GM19193 (cell line): ENCODE measurements at regions not wholly inside any gene's neighbourhood (a gene's known extent, or its start where the extent isn't known, plus 50 kb on each side); places are given as distances from the start of the nearest gene placed in this dataset.

Experiments
- POLR2A ChIP-seq: IDR thresholded peaks from 4 replicates; pipeline ENCODE4 v1.6.1; 2011; ENCODE audit not compliant: insufficient read depth, insufficient read length; ENCODE audit errors: extremely low read depth

DNA sequence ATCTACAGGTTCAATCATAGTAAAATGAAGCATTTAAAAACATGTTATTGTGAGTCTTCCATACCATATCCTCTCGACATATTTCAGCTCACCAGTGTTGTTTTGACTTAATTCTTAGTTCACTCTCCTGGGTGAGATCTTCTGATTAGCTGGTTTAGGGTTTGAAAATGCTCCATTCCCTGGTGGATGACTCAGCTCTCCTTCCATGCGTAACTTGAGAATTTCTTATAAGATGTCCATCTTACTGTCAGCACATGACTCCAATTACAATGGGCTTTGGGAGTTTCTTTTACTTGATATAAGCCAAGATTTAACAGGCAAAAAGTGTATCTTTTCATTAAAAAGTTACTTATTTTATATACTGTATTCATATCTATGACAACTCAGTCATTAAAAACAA, 476.5 kb downstream of the BRINP3 start:
- no peak for TF ChIP-seq POLR2A

DNA sequence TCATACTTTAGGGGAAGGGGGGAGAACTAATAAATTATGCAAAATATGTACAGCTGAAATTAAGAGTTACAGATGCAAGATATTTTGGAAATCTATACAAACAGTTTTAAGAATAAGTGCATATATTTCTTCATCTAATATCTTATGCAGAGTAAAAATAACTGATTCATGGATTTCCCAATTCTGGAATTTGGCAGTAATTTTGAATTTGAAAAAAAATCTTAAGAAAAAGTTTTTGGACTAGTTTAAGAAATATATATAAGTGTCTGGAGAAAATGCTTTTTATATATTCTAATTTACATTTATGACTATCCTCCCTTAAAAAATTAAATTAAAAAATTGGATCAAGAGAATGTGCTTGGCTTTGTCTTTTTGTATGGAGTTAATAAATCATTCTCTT, 474.3 kb downstream of the BRINP3 start:
- no peak for TF ChIP-seq POLR2A

- no peak for TF ChIP-seq POLR2A
Measured at GRCh38 chr1:190011585-190011984, 466.1 kb downstream of the BRINP3 start.

GRCh38 chr1:190019717-190020116, 457.9 kb downstream of the BRINP3 start:
- TF ChIP-seq POLR2A: no peak

GRCh38 chr1:190022709-190023108, 455.0 kb downstream of the BRINP3 start:
- no peak for TF ChIP-seq POLR2A

GRCh38 chr1:190029441-190029840, 448.2 kb downstream of the BRINP3 start:
- TF ChIP-seq POLR2A: no peak

DNA sequence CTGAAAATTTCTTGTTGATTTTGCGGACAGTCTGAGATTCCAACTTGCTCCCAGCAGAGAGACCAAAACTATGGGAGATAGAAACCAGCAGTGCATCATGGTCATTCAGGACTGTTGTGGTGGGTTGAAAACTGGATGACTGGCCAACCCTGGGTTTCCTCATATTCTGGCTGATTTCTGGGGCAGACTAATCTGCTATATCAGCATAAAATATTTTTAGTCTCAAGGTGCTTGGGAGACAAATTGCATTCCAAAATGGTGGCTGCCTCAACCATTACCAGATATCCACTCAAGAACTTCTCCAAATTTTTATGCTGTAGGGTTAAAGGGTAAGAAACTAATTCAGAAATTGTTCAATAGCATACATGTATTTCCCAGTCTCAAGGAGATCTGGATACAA, 434.0 kb downstream of the BRINP3 start:
- TF ChIP-seq POLR2A: no peak

- no peak for TF ChIP-seq POLR2A
Measured at GRCh38 chr1:190046231-190046630, 431.4 kb downstream of the BRINP3 start.
